ENCODE measurements at regions not wholly inside any gene's neighbourhood (a gene's known extent, or its start where the extent isn't known, plus 50 kb on each side); places are given as distances from the start of the nearest gene placed in this dataset.
"Not testable (repeated sequence)": the region's sequence is repeated elsewhere in the genome, so short reads cannot be mapped to it uniquely, and the experiment has no call there.

- no peak for DNase-seq (ENCODE audit: low read depth)
Observed at GRCh38 chr14:46596236-46596635, 55.3 kb downstream of the RPL10L start.

GRCh38 chr14:46582826-46583225 is 68.8 kb downstream of the RPL10L start:
- no peak for DNase-seq (ENCODE audit: low read depth)

DNA sequence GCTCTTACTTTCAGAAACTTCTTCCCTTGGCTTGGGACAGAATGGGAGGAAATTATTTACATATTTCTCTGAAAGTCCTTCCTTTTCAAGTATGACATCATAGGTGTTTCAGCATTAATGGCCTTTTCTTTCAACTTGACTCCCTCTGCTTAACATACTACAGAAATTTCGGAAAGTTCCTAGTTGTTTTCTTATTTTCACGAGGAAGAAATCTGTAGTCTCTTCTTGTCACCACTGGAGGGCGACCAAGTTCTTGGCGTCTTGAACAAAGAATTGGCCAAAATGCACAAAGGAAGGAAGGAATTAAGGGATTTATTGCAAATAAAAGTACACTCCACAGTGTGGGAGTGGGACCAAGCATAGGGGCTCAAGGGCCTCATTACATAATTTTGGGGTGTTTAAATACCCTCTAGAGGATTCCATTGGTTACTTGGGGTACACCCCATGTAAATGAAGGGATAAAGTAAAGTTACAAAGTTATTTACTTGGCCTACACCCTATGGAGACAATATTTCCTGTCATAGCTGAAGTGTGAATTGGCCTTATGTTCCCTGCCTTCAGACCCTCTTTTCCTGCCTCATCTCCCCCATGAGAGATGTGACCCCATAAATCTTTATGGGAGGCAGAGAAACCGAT is 70.4 kb downstream of the RPL10L start:
- DNase-seq (ENCODE audit: low read depth) = peak; percentile 42

DNA sequence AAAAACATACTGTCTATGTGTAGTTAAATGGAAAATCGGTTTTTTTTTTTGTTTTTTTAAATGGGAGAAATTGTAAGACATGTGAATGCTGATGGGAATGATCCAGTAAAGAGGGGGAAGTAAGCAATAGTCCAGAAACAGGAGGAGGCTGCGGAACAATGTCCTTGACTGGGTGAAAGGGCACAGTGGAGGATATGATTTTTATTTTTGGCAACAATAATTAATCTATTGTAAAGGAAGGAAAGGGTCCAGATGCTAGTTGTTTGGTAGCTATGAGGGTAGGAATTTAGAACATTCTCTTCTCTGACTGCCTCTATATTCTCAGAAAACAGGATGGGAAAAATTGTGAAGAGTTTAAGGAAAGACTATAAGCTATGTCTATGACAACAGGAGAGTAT is 76.6 kb downstream of the RPL10L start:
- DNase-seq (ENCODE audit: low read depth) = no peak

DNA sequence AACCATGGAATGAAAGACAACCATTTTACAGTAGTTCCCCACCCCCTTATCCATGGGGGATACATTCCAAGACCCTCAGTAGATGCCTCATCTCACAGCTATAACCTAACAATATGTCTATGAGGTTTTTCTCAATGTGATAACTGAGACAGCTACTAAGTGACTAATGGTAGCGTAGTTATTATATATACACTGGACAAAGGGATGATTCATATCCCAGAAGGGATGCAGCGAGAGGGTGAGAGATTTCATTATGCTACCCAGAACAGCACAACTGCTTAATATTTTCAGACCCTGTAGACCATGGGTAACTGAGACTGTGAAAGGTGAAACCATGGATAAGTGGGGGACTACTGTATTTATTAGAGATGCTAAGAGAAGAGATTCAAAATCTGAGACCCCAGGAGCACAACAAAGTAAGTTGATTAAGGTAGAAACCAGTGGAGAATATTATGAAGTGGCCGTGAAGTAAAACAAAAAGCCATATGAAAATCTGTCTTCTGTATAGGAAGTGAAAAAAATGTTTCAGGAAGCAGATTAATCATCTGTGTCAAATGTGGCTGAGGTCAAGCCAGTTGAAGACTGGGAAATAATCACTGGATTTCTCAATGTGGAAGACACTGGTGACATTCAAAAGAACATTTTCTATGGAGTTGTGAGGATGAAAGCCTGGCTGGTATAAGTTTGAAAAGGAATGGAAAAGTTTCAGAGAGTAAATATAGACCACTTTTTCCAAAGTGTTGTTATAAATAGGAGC is 77.2 kb downstream of the RPL10L start:
- DNase-seq (ENCODE audit: low read depth) = peak; percentile 41

DNA sequence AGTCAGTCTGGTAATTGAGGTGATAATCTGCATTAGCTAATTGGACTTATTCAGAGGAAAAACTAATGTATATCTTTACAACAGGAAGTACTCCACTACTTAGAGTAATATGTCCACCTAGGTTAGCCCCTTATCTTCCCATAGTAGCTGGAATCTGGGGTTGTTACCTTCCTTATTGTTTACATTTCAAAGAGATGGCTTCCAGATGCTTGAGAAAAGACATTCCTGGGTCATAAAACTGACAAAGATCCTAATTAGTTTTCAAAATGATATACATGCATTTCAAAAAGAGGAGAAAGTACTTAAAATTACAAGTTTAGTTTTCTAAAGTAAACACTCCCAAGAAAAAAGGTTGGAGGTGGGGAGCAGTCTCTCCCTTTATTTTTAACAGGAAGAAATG is 78.1 kb downstream of the RPL10L start:
- no peak for DNase-seq (ENCODE audit: low read depth)

GRCh38 chr14:46571970-46572369 is 79.6 kb downstream of the RPL10L start:
- DNase-seq (ENCODE audit: low read depth) = peak; percentile 78

DNA sequence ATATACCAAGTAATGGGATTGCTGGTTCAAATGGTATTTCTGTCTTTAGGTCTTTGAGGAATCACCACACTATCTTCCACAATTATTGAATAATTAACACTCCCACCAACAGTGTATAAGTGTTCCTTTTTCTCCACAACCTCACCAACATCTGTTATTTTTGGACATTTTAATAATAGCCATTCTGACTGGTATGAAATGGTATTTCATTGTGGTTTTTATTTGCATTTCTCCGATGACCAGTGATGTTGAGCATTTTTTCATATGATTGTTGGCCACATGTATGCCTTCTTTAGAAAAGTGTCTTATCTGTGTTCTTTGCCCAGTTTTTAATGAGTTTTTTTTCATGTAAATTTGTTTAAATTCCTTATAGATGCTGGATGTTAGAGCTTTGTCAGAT is 83.4 kb downstream of the RPL10L start:
- not testable (repeated sequence) for DNase-seq (ENCODE audit: low read depth)

- no peak for DNase-seq (ENCODE audit: low read depth)
Observed at GRCh38 chr14:46550836-46551235, 100.7 kb downstream of the RPL10L start.

DNA sequence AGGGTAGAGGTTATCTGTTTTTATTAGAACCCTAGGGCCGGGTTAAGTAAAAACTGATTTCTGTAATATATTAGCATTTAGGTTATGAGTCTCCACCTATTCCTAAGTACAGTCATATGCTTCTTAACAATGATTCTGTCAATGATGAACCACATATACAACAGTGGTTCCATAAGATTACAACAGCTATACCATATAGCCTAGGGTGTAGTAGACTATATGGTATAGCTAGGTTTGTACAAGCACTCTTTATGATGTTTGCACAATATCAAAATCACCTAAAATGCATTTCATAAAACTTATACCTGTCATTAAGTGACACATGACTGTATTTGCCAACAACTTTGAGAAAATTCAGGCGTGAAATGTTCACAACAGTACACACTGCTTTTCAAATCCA is 110.6 kb downstream of the RPL10L start:
- DNase-seq (ENCODE audit: low read depth) = no peak

DNA sequence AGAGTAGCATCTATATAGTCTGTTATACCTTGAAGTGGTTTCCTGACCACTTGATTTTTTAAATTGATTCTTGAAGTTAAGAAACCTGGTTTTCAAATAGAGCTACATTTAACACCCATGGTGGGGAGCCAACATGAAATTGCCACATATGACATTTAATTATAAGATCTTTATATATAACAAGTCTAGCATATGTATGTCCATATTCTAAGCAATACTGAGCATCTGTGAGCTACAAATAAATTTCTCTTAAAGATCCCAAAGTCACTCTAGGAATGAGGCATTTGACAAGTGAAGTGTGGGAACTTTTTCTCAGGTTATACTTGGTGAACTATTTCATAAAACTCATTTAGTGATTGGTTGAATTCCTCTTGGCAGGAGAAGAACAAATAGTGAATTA is 132.5 kb downstream of the RPL10L start:
- DNase-seq (ENCODE audit: low read depth) = no peak

GRCh38 chr14:46508752-46509151 is 142.8 kb downstream of the RPL10L start:
- DNase-seq (ENCODE audit: low read depth) = not testable (repeated sequence)

- no peak for DNase-seq (ENCODE audit: low read depth)
Observed at GRCh38 chr14:46499521-46499920, 152.1 kb downstream of the RPL10L start.

DNA sequence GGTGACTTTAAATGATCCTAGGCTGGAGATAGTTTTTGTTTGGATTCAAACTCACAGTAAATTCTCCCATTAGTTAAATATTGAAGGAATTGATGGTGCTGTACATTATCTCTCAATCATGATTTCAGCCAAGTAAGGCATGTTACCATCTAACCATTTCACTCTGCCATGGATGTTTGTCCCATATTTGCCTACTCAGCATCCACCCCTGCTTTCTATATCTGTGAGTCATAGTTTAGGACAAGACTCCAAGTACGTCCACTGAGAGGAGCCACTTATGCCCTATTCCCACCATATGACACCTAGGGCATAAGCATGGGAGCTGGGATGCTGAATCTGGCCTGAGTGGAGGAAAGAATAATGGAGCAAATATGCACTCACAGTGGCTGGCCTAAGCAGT is 155.2 kb downstream of the RPL10L start:
- DNase-seq (ENCODE audit: low read depth) = no peak

DNA sequence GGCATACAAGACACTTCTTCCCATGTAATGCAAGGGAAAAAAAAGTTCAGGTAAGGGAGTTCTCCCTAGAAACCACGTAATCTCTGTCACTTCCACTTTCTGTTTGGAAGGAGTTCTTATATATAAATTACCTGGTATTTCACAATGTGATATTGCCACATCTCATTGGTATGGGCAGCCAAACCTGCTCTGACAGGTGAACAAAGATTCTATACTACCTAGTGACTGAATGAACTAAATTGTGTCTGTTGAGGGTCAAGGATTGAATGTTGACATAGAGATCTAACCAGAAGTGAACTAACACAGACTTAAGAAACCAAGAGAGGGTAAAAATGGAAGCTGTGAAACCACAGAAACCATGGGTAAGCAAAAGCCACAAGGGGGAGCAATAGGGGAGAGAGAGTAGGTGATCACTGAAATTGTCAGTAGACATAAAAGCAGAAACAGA is 161.3 kb downstream of the RPL10L start:
- DNase-seq (ENCODE audit: low read depth) = no peak

GRCh38 chr14:46488374-46488773 is 163.2 kb downstream of the RPL10L start:
- DNase-seq (ENCODE audit: low read depth) = no peak

DNA sequence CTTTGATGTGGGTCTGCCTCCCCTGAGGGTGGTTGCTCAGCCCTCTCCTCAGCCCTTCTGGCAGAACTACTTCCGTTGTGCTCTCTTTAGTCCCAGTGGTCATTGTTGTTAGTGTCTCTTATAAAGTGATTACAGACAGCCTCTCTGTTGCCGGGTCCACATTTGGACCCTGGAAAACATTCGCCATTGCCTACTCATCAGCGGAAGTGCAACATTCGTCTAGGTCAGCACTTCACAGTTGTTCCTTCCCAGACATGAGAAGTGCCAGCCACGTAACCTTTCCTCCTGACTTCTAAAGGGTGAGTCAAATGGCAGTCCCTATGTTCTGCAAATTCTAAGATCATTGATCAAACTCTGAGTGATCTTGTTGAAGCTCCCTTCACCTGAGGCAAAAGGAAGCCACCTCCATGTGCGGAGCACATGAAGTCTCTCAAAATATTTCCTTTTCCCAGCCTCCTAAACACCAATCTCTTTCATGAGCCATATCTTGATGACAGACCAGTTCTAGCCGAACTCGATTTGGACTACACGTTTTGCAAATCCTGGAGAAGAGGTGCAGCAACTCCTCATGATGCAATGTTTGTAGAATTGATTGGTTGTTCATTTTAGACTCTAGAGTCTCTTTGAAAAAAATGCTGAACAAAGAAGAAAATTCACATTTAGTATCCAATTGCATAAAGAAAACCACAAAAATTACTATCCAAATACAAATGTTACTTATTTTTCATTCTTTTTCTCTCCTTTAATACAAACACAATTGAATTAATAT is 163.8 kb downstream of the RPL10L start:
- no peak for DNase-seq (ENCODE audit: low read depth)

DNA sequence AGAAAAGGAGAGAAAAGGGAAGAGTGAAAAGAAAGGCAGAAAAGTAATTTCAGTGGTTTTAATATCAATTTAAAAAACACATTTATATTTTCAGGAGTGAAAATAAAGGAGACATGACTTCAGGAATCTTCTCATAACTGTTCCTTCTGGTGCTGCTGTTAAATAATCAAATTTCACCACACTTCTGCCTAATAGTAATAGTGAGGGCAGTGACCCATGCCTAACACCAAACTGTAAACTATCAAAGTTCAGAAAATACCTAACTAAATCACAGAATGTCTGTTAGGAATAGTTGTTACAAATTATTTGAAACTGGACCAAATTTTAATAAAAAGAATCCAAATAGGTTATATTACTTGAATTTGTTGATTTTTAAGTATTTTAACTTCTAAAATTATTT is 169.4 kb downstream of the RPL10L start:
- no peak for DNase-seq (ENCODE audit: low read depth)

- DNase-seq (ENCODE audit: low read depth) = no peak
Observed at GRCh38 chr14:46480817-46481216, 170.8 kb downstream of the RPL10L start.

DNA sequence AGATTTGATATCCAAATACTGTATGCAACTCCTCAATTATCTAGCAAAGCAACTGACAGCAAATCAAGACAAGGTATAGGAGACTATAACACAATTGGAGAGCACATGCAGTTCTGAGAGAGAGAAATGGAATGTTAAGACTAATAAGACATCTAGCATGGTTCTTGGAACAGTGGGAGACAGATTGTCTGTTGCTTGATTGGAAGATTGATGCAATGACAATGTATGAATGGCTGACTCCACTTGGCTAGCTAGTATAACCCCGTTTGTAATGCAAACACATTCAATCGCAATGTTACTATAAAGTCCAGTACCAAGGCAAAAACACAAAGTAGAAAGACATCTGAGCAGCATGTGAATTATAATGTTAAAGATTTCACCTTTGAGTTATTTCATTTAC is 179.3 kb downstream of the RPL10L start:
- DNase-seq (ENCODE audit: low read depth) = no peak

GRCh38 chr14:46464341-46464740 is 187.2 kb downstream of the RPL10L start:
- no peak for DNase-seq (ENCODE audit: low read depth)

GRCh38 chr14:46451800-46452199 is 199.8 kb downstream of the RPL10L start:
- DNase-seq (ENCODE audit: low read depth) = no peak

- DNase-seq (ENCODE audit: low read depth) = no peak
Observed at GRCh38 chr14:46444666-46445065, 206.9 kb downstream of the RPL10L start.

All from iris pigment epithelial cell (primary cell).